Fibroblast of lung (primary cell): ENCODE measurements at regions not wholly inside any gene's neighbourhood (a gene's known extent, or its start where the extent isn't known, plus 50 kb on each side); places are given as distances from the start of the nearest gene placed in this dataset.

ENCODE experiments used
- DNase-seq, 2 donors: peaks; one replicate each; pipeline versions ENCODE4 v3.0.0 to v3.0.0-alpha.2; 2010; ENCODE audit warnings: low read depth in 2 of 2
- H2AFZ ChIP-seq: 2 replicates; pipeline ENCODE4 v1.5.1; 2012; ENCODE audit warnings: low read length, control low read depth, inconsistent platforms
- H3K27ac ChIP-seq: 2 replicates; pipeline ENCODE4 v1.5.1; 2011; ENCODE audit warnings: low read length, control low read depth; ENCODE audit not compliant: insufficient read depth
- H3K27me3 ChIP-seq: 2 replicates; pipeline ENCODE4 v1.5.1; 2011; ENCODE audit warnings: mild to moderate bottlenecking, low read length; ENCODE audit not compliant: control insufficient read depth, insufficient read depth
- H3K36me3 ChIP-seq: 2 replicates; pipeline ENCODE4 v1.5.1; 2011; ENCODE audit warnings: low read length; ENCODE audit not compliant: control insufficient read depth, insufficient read depth
- H3K4me1 ChIP-seq: 2 replicates; pipeline ENCODE4 v1.5.1; 2011; ENCODE audit warnings: low read length; ENCODE audit not compliant: control insufficient read depth, insufficient read depth; ENCODE audit errors: extremely low read depth
- H3K4me2 ChIP-seq: 2 replicates; pipeline ENCODE4 v1.5.1; 2011; ENCODE audit warnings: low read length, control low read depth; ENCODE audit not compliant: insufficient read depth; ENCODE audit errors: extremely low read depth
- H3K4me3 ChIP-seq, 4 experiments: fragments of 200-600 bp in 1 of 4; sonication (generic) in 1 of 4; replicated peaks in 1 of 4; 2 replicates each; pipeline ENCODE4 v1.5.1; 2011 to 2016; ENCODE audit warnings: low read length in 4 of 4, low read depth in 3 of 4, mild to moderate bottlenecking in 3 of 4, control low read depth in 2 of 4, inconsistent platforms in 1 of 4, mixed read lengths in 1 of 4; ENCODE audit not compliant: insufficient read depth in 1 of 4; ENCODE audit errors: control extremely low read depth in 1 of 4
- H3K79me2 ChIP-seq: 2 replicates; pipeline ENCODE4 v1.5.1; 2012; ENCODE audit warnings: mild to moderate bottlenecking, low read length, inconsistent platforms; ENCODE audit not compliant: control insufficient read depth, insufficient read depth
- H3K9ac ChIP-seq: 2 replicates; pipeline ENCODE4 v1.5.1; 2011; ENCODE audit warnings: mild to moderate bottlenecking, low read length, control low read depth; ENCODE audit not compliant: insufficient read depth
- H3K9me3 ChIP-seq: 2 replicates; pipeline ENCODE4 v1.5.1; 2012; ENCODE audit warnings: low read depth, low read length; ENCODE audit not compliant: control insufficient read depth, insufficient read depth
- H4K20me1 ChIP-seq: 2 replicates; pipeline ENCODE4 v1.5.1; 2011; ENCODE audit warnings: low read length; ENCODE audit not compliant: control insufficient read depth, insufficient read depth; ENCODE audit errors: extremely low read depth
- EZH2 ChIP-seq: IDR thresholded peaks from 2 replicates; pipeline ENCODE4 v1.5.1; 2012; ENCODE audit warnings: low read length, control low read depth, mild to moderate bottlenecking; ENCODE audit errors: missing control alignments
- TF ChIP-seq, protein P1 (sequence below), 2 donors: IDR thresholded peaks in 1 of 2; conservative IDR thresholded peaks in 1 of 2; 1 replicate in 1 of 2; 2 replicates in 1 of 2; pipeline ENCODE4 v1.5.1; 2011 to 2012; ENCODE audit warnings: low read length in 2 of 2, control low read depth in 1 of 2, inconsistent platforms in 1 of 2, low read depth in 1 of 2, mild to moderate bottlenecking in 1 of 2

DNA sequence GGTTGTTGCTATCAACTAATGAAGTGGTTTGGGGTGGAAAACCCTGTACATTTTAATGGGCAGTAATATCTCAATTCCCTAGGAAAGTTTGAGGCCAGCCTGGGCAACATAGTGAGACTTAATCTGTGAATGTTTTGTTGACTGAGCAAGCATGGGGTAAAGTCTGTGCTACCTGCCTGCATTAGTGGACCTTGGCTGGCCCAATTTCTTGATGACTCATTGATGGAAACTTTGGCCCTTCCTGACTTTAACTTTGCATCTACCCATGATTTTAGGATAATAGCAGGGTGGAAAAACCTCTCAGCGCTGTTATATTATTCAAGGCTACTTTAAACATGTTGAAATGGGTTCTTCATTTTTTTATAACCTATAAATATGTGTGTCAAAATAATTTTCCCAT is 389.4 kb upstream of the RORB start:
- no peak overlapping the region for H3K4me2 ChIP-seq
- H3K79me2 ChIP-seq: no peaks in the 10 kb centered on the region
- no peaks in the 10 kb centered on the region for H4K20me1 ChIP-seq
- no peak overlapping the region for H3K9ac ChIP-seq
- no peak overlapping the region for H2AFZ ChIP-seq
- H3K27ac ChIP-seq: no peak overlapping the region
- DNase-seq: no peak
- H3K9me3 ChIP-seq: no peaks in the 10 kb centered on the region
- H3K27me3 ChIP-seq: no peaks in the 10 kb centered on the region
- no peak overlapping the region for H3K4me3 ChIP-seq
- no peaks in the 10 kb centered on the region for H3K36me3 ChIP-seq
- TF ChIP-seq EZH2: no peak
- TF ChIP-seq, protein P1, sequence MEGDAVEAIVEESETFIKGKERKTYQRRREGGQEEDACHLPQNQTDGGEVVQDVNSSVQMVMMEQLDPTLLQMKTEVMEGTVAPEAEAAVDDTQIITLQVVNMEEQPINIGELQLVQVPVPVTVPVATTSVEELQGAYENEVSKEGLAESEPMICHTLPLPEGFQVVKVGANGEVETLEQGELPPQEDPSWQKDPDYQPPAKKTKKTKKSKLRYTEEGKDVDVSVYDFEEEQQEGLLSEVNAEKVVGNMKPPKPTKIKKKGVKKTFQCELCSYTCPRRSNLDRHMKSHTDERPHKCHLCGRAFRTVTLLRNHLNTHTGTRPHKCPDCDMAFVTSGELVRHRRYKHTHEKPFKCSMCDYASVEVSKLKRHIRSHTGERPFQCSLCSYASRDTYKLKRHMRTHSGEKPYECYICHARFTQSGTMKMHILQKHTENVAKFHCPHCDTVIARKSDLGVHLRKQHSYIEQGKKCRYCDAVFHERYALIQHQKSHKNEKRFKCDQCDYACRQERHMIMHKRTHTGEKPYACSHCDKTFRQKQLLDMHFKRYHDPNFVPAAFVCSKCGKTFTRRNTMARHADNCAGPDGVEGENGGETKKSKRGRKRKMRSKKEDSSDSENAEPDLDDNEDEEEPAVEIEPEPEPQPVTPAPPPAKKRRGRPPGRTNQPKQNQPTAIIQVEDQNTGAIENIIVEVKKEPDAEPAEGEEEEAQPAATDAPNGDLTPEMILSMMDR (conservative IDR thresholded peaks at IDR 0.05 in 1 of 2, IDR thresholded peaks at IDR 0.05 in 1 of 2; ENCODE audit: low read depth in 1 of 2, low read length in 2 of 2): no peak
- H3K4me1 ChIP-seq: no peaks in the 10 kb centered on the region

DNA sequence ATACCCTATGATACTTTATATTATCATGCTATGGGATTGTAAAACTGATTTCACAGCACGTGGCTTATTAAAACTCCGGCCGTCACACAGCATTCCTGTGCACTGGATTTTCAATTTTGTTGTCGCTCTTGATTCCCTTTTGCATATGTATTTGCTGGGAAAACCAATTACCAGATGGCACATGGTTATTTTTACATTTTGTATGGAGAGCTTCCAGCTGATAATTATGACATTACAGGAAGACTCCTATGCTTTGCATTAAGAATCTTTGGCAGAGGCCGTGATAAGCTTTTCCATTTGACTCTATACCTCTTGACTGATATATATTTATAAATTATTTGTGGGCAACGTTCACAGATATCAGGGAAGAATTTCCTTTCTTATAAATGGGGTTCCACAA is 381.2 kb upstream of the RORB start:
- no peak for TF ChIP-seq EZH2
- TF ChIP-seq, protein P1 (conservative IDR thresholded peaks at IDR 0.05 in 1 of 2, IDR thresholded peaks at IDR 0.05 in 1 of 2; ENCODE audit: low read depth in 1 of 2, low read length in 2 of 2): no peak
- Histone ChIP-seq H2AFZ (no peak overlapping the region), H3K27me3 (no peaks in the 10 kb centered on the region), H3K9ac (no peak overlapping the region), H3K27ac (no peak overlapping the region), H3K79me2 (no peaks in the 10 kb centered on the region), H3K4me3 (no peak overlapping the region), H3K4me1 (no peaks in the 10 kb centered on the region), H3K36me3 (no peaks in the 10 kb centered on the region), H4K20me1 (no peaks in the 10 kb centered on the region), H3K9me3 (no peaks in the 10 kb centered on the region), H3K4me2 (no peak overlapping the region)
- no peak for DNase-seq

DNA sequence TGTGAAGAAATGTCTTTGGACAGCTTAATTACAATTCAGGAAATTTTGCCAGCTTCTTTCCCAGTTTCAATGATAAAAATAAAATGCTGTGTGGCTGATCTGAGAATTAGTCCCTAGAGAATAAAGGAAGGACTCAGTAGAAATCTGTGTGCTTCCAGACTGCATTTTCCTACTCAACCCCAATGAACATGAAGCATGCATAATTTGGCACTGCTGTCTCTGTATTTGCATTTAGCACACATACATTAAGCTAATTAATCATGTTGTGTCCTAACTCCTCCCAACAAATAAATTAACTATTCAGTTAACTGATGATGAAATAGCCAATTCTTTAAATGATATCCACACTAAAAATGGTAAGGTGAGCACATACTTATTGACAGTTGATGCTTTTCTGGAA is 380.0 kb upstream of the RORB start:
- Histone ChIP-seq H2AFZ (no peak overlapping the region), H3K4me3 (no peak overlapping the region), H3K27me3 (no peaks in the 10 kb centered on the region), H3K9ac (no peak overlapping the region), H3K79me2 (no peaks in the 10 kb centered on the region), H3K9me3 (no peaks in the 10 kb centered on the region), H3K4me2 (no peak overlapping the region), H3K36me3 (no peaks in the 10 kb centered on the region), H3K27ac (no peak overlapping the region), H4K20me1 (no peaks in the 10 kb centered on the region), H3K4me1 (no peaks in the 10 kb centered on the region)
- no peak for DNase-seq
- no peak for TF ChIP-seq EZH2
- TF ChIP-seq, protein P1 (conservative IDR thresholded peaks at IDR 0.05 in 1 of 2, IDR thresholded peaks at IDR 0.05 in 1 of 2; ENCODE audit: low read depth in 1 of 2, low read length in 2 of 2): no peak
